ENCODE measurements at regions not wholly inside any gene's neighbourhood (a gene's known extent, or its start where the extent isn't known, plus 50 kb on each side); places are given as distances from the start of the nearest gene placed in this dataset.

- in situ Hi-C loops (cut with HindIII; ENCODE audit: low pct_unique_long_range_greater_than_20kb, low sequenced_read_pairs), result no loop called here
- no peak for DNase-seq (ENCODE audit: low read depth, low spot score)
Measured at GRCh38 chr10:131437556-131438475, 126.3 kb upstream of the TCERG1L start.

GRCh38 chr10:131438665-131439064, 127.1 kb upstream of the TCERG1L start:
- DNase-seq (ENCODE audit: low read depth, low spot score), result no peak
- in situ Hi-C loops (cut with HindIII; ENCODE audit: low pct_unique_long_range_greater_than_20kb, low sequenced_read_pairs), result no loop called here

- in situ Hi-C loops (cut with HindIII; ENCODE audit: low pct_unique_long_range_greater_than_20kb, low sequenced_read_pairs), result no loop called here
- DNase-seq (ENCODE audit: low read depth, low spot score), result no peak
Measured at GRCh38 chr10:131439705-131440104, 128.2 kb upstream of the TCERG1L start.

- no peak for DNase-seq (ENCODE audit: low read depth, low spot score)
- in situ Hi-C loops (cut with HindIII; ENCODE audit: low pct_unique_long_range_greater_than_20kb, low sequenced_read_pairs), result no loop called here
Measured at GRCh38 chr10:131440405-131441360, 129.2 kb upstream of the TCERG1L start.

- in situ Hi-C loops (cut with HindIII; ENCODE audit: low pct_unique_long_range_greater_than_20kb, low sequenced_read_pairs), result no loop called here
- DNase-seq (ENCODE audit: low read depth, low spot score), result no peak
Measured at GRCh38 chr10:131442271-131442670, 130.8 kb upstream of the TCERG1L start.

- in situ Hi-C loops (cut with HindIII; ENCODE audit: low pct_unique_long_range_greater_than_20kb, low sequenced_read_pairs), result no loop called here
- DNase-seq (ENCODE audit: low read depth, low spot score), result no peak
Measured at GRCh38 chr10:131444286-131444685, 132.8 kb upstream of the TCERG1L start.

- peak; percentile 2 for DNase-seq (ENCODE audit: low read depth, low spot score)
- in situ Hi-C loops (cut with HindIII; ENCODE audit: low pct_unique_long_range_greater_than_20kb, low sequenced_read_pairs), result no loop called here
Measured at GRCh38 chr10:131444862-131445461, 133.4 kb upstream of the TCERG1L start.

GRCh38 chr10:131445623-131446022, 134.1 kb upstream of the TCERG1L start:
- no peak for DNase-seq (ENCODE audit: low read depth, low spot score)
- in situ Hi-C loops (cut with HindIII; ENCODE audit: low pct_unique_long_range_greater_than_20kb, low sequenced_read_pairs), result no loop called here

GRCh38 chr10:131446171-131446570, 134.7 kb upstream of the TCERG1L start:
- in situ Hi-C loops (cut with HindIII; ENCODE audit: low pct_unique_long_range_greater_than_20kb, low sequenced_read_pairs), result no loop called here

GRCh38 chr10:131448171-131448570, 136.7 kb upstream of the TCERG1L start:
- in situ Hi-C loops (cut with HindIII; ENCODE audit: low pct_unique_long_range_greater_than_20kb, low sequenced_read_pairs), result no loop called here
- DNase-seq (ENCODE audit: low read depth, low spot score), result no peak

More at GRCh38 chr10:131446171-131446570, 134.7 kb upstream of the TCERG1L start:
- DNase-seq (ENCODE audit: low read depth, low spot score), result no peak

- DNase-seq (ENCODE audit: low read depth, low spot score), result no peak
- in situ Hi-C loops (cut with HindIII; ENCODE audit: low pct_unique_long_range_greater_than_20kb, low sequenced_read_pairs), result no loop called here
Measured at GRCh38 chr10:131448883-131449282, 137.4 kb upstream of the TCERG1L start.

- in situ Hi-C loops (cut with HindIII; ENCODE audit: low pct_unique_long_range_greater_than_20kb, low sequenced_read_pairs), result no loop called here
Measured at GRCh38 chr10:131450216-131450765, 138.8 kb upstream of the TCERG1L start.

GRCh38 chr10:131451407-131452015, 140.0 kb upstream of the TCERG1L start:
- in situ Hi-C loops (cut with HindIII; ENCODE audit: low pct_unique_long_range_greater_than_20kb, low sequenced_read_pairs), result no loop called here

More at GRCh38 chr10:131450216-131450765, 138.8 kb upstream of the TCERG1L start:
- no peak for DNase-seq (ENCODE audit: low read depth, low spot score)

GRCh38 chr10:131452926-131453720, 141.6 kb upstream of the TCERG1L start:
- in situ Hi-C loops (cut with HindIII; ENCODE audit: low pct_unique_long_range_greater_than_20kb, low sequenced_read_pairs), result no loop called here
- DNase-seq (ENCODE audit: low read depth, low spot score), result no peak

More at GRCh38 chr10:131451407-131452015, 140.0 kb upstream of the TCERG1L start:
- no peak for DNase-seq (ENCODE audit: low read depth, low spot score)

GRCh38 chr10:131453721-131454634, 142.5 kb upstream of the TCERG1L start:
- peak; percentile 56 for DNase-seq (ENCODE audit: low read depth, low spot score)

More at GRCh38 chr10:131453721-131454634, 142.5 kb upstream of the TCERG1L start:
- in situ Hi-C loops (cut with HindIII; ENCODE audit: low pct_unique_long_range_greater_than_20kb, low sequenced_read_pairs), result no loop called here
